Activated CD4-positive, alpha-beta T cell treated with anti-CD3 and anti-CD28 coated beads, Interleukin-2, amount 50 U/mL, for 1 hour (primary cell): ENCODE measurements at regions not wholly inside any gene's neighbourhood (a gene's known extent, or its start where the extent isn't known, plus 50 kb on each side); places are given as distances from the start of the nearest gene placed in this dataset.

ENCODE experiments used
- DNase-seq: peaks from one replicate; pipeline ENCODE4 v3.0.0-alpha.2; 2020

- DNase-seq: peak; percentile 22
These were observed 168.7 kb upstream of the ITGB1 start for GRCh38 chr10:33126742-33127141.

GRCh38 chr10:33125522-33126517 is 167.8 kb upstream of the ITGB1 start:
- DNase-seq: peak; percentile 35

- no peak for DNase-seq
These were observed 167.1 kb upstream of the ITGB1 start for GRCh38 chr10:33125111-33125510.

- DNase-seq: no peak
These were observed 165.7 kb upstream of the ITGB1 start for GRCh38 chr10:33123680-33124079.

GRCh38 chr10:33122014-33122809 is 164.2 kb upstream of the ITGB1 start:
- DNase-seq: no peak

DNA sequence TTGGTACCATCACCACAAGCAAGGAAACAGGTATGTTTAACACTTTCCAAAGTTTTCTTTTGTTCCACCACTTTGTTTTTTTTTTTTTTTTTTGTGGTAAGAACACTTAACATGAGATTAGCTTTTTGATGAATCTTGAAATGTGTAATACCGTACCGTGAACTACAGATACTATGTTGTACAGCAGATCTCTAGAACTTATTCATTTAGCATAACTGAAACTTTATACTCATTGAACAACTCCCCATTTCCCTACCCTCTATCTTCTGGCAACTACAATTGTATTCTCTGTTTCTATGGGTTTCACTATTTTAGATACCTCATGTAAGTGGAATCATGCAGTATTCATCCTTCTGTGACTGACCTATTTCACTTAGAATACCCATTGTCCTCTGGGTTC is 162.7 kb upstream of the ITGB1 start:
- DNase-seq: no peak

DNA sequence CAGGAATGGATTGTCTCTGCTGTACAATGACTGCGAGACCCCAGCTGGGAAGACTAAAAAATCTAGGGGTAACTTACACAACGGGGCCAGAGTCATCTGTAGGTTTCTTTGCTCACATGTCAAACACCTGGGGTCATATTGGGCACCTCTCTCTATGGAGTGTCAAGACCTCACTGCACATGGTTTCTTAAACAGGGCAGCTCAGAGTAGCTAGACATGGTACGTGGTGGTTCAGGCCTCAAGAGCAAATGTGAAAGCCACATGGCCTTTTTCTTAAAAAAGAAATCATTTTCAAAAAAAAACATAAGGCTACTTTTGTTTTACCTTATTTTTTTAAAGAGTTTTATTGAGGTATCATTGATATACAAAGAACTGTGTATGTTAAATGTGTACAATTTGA is 162.2 kb upstream of the ITGB1 start:
- no peak for DNase-seq

DNA sequence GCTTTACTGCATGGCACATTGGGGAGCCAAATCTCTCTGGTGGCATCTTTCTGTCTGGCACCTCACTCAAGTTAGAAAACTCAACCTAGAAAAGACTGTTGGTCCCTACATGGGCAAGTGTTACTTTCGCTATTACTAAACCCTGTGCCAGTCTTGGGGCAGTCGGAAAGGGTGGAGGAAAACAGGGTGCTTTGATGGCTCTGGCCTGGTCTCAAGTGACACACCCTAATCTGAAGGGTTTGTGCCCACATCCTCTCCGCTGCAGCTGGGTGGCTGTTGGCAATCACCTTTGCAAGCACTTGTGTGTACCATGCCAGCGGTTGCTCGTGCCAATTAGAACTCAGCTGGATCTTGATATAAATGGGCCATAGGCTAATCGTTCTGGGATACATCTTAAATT is 159.8 kb upstream of the ITGB1 start:
- DNase-seq: peak; percentile 46

- no peak for DNase-seq
These were observed 159.2 kb upstream of the ITGB1 start for GRCh38 chr10:33117230-33117629.

GRCh38 chr10:33115738-33116719 is 158.0 kb upstream of the ITGB1 start:
- peak; percentile 25 for DNase-seq

- DNase-seq: no peak
These were observed 156.5 kb upstream of the ITGB1 start for GRCh38 chr10:33114451-33114952.

DNA sequence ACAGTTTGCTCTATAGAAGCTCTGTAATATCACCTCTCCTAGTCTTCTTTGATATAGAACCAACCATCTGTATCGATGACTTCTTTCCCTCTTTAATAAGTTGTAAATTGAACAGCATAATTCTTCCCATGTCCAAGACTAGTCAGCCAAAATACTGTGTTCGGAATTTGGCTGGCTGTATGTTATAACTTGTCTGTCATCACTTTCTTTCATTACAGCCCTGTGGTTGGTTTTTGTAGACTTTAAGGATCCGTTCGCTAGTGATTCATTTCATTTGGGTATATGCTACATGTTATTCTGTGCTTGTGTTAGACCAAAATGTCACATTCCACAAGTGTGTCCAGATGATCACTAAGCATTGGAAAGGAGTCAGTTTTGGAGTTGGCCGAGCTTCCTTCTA is 155.4 kb upstream of the ITGB1 start:
- DNase-seq: no peak

GRCh38 chr10:33112831-33113455 is 154.9 kb upstream of the ITGB1 start:
- no peak for DNase-seq

DNA sequence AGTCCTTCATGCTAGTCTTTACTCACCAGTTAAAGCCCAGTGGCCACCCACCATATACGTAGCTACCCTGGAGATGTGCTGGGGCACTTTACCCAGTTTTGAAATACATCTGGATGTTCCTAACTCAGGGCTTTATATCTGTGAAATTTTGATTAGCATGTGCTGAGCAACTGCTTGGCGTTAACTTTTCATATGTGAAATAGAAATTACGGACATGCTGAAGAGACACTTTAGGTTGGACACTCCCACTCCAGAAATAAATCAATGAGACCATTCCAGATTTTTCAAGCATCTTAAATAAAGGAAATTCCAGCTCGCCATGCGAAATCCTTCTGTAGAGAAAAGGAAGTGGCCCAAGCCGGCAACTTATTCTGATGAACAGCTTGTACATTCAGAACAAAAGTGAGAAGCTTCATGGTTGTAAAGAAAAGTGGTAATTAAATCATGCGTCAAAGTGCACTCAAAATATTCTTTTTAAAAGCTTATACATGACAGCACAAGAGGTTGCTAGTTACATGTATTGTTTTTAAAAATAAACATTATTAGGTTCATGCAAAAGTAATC is 153.5 kb upstream of the ITGB1 start:
- no peak for DNase-seq

- DNase-seq: no peak
These were observed 151.9 kb upstream of the ITGB1 start for GRCh38 chr10:33109788-33110469.

GRCh38 chr10:33109384-33109783 is 151.4 kb upstream of the ITGB1 start:
- DNase-seq: no peak

GRCh38 chr10:33107953-33108352 is 149.9 kb upstream of the ITGB1 start:
- DNase-seq: no peak

- no peak for DNase-seq
These were observed 148.7 kb upstream of the ITGB1 start for GRCh38 chr10:33106767-33107166.

DNA sequence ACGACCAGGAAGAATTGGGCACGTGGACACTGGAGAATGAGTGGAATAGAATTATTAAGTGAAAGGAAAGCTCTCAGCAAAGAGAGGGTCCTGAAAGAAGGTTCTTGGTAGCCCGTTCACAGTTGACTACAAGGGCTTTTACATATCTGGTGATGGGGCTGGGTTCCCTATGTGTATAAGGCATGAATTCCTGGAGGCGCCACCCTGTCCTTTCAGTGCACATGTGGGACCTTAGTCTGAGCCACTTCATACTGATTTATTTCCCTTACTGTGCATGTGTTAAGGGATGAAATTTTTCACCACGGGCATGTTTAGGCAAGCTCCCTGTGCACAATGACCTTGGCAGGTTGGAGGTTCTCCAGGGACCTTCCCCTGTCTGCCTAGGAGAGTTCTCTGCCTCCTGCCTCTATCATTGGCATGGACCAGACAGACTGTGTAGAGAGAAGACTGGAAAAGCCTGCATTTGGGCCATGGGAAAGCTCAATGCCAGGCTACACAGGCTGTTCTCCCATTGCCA is 145.9 kb upstream of the ITGB1 start:
- DNase-seq: no peak

- no peak for DNase-seq
These were observed 144.0 kb upstream of the ITGB1 start for GRCh38 chr10:33102071-33102470.

DNA sequence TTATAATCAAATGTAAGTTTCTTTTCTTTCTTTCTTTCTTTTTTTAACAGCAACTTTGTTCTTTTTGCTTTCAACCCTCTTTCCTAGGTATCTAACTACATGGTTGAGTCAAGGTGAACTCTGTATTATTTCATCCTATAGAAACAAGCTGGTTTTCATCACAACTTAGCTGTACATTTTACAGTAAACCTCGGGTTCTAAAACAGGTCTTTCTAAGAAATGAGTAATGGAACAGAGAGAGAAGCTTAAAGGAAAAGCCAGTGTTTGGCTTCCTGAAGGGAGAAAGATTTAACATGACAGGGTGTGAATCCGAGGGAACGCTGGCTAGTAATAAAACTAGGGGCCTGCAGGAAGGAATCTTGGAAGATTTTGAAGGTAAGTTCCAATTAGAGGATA is 143.4 kb upstream of the ITGB1 start:
- no peak for DNase-seq
